ENCODE measurements at regions not wholly inside any gene's neighbourhood (a gene's known extent, or its start where the extent isn't known, plus 50 kb on each side); places are given as distances from the start of the nearest gene placed in this dataset.

- no peaks in the 10 kb centered on the region for H3K9me3 ChIP-seq (replicated peaks in 1 of 3)
- no peak for TF ChIP-seq CTCF (IDR thresholded peaks at IDR 0.05)
- TF ChIP-seq POLR2A (IDR thresholded peaks at IDR 0.05): no peak
- H3K36me3 ChIP-seq (replicated peaks in 1 of 2): no peaks in the 10 kb centered on the region
- H3K27ac ChIP-seq: no peak overlapping the region
- no peaks in the 10 kb centered on the region for H3K4me1 ChIP-seq (replicated peaks in 1 of 2)
- H3K4me3 ChIP-seq: no peak overlapping the region
- intact Hi-C loops (cut with DNase I): no loop called here
- 56 to 67% (median 65%) methylated on average over 2 of the region's 2 CpGs for whole genome bisulfite sequencing, 4 donors
- no peak for DNase-seq
- no peaks in the 10 kb centered on the region for H3K27me3 ChIP-seq
These were observed 683.2 kb downstream of the SATB2 start for GRCh38 chr2:198774576-198774975.

- intact Hi-C loops (cut with DNase I): no loop called here
- Histone ChIP-seq H3K27me3 (no peaks in the 10 kb centered on the region), H3K4me1 (replicated peaks in 1 of 2) (no peaks in the 10 kb centered on the region), H3K36me3 (replicated peaks in 1 of 2) (no peaks in the 10 kb centered on the region), H3K27ac (no peak overlapping the region), H3K4me3 (no peak overlapping the region), H3K9me3 (replicated peaks in 1 of 3) (no peaks in the 10 kb centered on the region)
- 68 to 84% (median 80%) methylated on average over 5 of the region's 5 CpGs for WGBS, 4 donors
- TF ChIP-seq POLR2A (IDR thresholded peaks at IDR 0.05) (no peak), CTCF (IDR thresholded peaks at IDR 0.05) (no peak)
- no peak for DNase-seq
These were observed 690.0 kb downstream of the SATB2 start for GRCh38 chr2:198767694-198768093.

- no peak overlapping the region for H3K4me3 ChIP-seq
- H3K9me3 ChIP-seq (replicated peaks in 1 of 3): no peaks in the 10 kb centered on the region
- H3K27ac ChIP-seq: no peak overlapping the region
- 40 to 62% (median 56%) methylated on average over 1 of the region's 1 CpG for WGBS, 4 donors
- H3K4me1 ChIP-seq (replicated peaks in 1 of 2): no peaks in the 10 kb centered on the region
- H3K27me3 ChIP-seq: no peaks in the 10 kb centered on the region
- TF ChIP-seq POLR2A (IDR thresholded peaks at IDR 0.05) (no peak), CTCF (IDR thresholded peaks at IDR 0.05) (no peak)
- no peaks in the 10 kb centered on the region for H3K36me3 ChIP-seq (replicated peaks in 1 of 2)
- intact Hi-C loops (cut with DNase I): no loop called here
- DNase-seq: no peak
These were observed 693.9 kb downstream of the SATB2 start for GRCh38 chr2:198763793-198764192.

- Histone ChIP-seq H3K27ac (no peak overlapping the region), H3K4me3 (no peak overlapping the region), H3K4me1 (replicated peaks in 1 of 2) (no peaks in the 10 kb centered on the region), H3K27me3 (no peaks in the 10 kb centered on the region), H3K9me3 (replicated peaks in 1 of 3) (no peaks in the 10 kb centered on the region), H3K36me3 (replicated peaks in 1 of 2) (no peaks in the 10 kb centered on the region)
- intact Hi-C loops (cut with DNase I): no loop called here
- WGBS, 4 donors: 78 to 87% (median 78%) methylated on average over 3 of the region's 3 CpGs
- DNase-seq: no peak
- TF ChIP-seq CTCF (IDR thresholded peaks at IDR 0.05) (no peak), POLR2A (IDR thresholded peaks at IDR 0.05) (no peak)
These were observed 695.3 kb downstream of the SATB2 start for GRCh38 chr2:198762441-198762840.
